ENCODE measurements at regions not wholly inside any gene's neighbourhood (a gene's known extent, or its start where the extent isn't known, plus 50 kb on each side); places are given as distances from the start of the nearest gene placed in this dataset.

DNA sequence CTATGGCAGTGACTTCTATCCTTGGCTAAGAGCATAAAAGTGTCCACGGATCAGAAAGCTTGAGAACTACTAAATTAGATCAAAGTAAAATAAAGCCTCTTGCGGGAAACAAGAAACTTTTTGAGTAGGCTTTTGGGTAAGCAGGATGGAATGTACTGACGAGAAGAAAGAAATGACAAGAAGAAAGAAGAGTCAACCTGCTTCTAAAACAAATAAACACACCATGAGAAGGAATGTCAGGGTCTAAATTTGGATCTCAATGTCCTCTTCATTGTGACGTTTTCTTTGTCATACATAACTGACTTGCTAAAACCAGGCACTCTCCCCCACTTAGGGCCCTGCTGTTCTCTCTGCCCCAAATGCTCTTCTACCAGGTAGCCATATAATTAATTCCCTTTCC, 290.1 kb upstream of the PTGER4 start:
- no peak for DNase-seq

DNA sequence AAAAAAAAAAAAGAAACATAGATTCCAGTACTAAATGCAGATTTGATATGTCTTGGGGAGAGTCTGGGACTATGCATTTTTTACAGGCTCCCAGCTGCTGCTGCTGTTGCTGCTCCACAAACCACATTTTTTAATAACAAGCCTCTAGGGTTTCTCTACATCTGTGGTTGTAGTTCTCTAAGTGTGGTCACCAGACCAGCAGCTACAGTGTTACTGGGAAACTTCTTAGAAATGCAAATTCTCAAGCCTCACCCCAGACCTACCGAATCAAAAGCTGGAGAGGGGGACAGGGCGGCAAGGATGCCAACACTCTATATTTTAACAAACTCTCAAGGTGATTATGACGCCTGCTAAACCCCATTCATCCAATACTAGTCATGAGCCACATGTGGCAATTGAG, 293.4 kb upstream of the PTGER4 start:
- DNase-seq: no peak

DNA sequence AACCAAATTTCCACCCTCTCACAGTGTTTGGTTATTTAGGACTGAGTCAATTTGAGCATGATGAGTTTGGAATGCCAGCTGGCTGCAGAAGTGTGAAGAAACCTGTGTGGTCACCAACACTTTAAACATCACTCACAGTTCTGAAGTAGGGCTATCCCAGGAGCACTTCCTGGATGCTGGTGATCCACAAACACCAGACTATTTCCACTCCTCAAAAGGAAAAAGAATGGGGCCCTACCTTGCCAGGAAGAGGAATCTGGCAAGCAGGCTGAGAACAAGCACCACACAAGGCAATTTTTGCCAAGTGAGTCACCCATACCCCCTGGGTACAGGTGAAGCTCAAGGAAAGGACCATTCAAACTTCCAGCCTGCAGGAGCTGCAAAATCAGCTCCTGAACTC, 294.2 kb upstream of the PTGER4 start:
- peak in 1 of 51 donors; percentile 10 for DNase-seq

DNA sequence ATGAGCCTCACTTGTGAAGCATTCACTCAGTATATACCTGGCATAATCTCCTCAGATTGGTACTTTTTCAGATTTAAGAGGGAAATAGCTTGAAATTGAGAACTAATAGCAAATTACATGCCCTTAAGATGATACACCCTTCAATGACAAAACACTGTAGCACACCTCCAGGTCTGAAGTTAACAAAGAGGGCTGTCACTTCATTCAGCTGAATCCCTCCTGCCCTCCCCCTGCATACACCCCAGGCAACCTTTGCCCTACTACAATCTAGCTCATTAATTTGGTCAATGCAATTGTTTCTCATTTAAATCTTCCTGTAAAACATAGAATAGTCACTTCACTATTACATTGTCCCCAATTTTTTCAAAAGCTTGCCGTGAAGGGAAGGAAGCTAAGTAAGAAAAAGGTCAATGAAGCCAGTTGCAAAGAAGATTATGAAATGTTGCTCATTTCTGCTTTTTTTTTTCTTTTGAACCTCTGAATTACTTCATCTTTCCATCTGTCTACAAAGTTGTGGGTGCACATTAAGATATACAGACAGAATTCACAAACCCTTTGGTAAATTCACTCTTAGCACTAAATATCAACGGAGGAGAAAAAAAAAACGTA, 294.8 kb upstream of the PTGER4 start:
- DNase-seq: no peak

DNA sequence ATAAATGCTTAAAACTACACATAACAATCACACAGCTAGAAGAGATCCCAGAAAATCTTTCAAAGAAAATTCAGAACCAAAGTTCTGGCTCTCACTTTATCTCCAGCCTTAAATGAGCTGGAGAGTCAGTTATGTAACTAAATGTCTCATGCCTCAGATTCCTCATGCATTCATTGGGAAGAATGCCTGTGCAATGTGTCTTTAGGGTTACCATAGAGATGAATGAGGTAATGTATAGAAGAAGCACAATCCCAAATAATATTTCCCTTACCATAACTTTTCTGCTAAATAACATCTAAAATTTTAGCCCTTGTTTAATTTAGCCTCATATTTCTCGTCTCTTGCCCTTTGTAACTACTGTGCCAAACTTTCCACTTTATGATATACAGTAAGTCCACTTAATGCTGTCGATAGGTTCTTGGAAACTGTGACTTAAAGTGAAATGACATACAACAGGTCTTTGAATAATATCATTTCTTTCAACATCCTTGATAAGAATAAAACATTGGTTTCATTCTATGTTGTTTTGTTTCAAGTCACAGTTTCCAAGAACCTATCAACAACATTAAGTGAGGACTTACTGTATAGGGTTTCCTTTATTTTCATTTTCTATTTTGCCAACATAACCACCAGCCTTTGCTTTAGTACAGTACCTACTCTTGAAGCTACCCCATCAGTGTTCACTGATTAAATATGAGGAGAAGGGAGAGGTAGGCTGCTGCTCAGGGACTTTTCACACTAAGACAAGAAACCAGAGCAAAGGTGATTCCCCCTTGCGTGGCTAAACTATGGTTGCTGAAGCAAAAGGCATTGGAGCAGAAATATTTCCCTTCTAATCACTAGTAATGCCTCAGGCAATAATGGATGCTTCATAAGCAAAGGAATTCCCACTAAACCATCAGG, 295.7 kb upstream of the PTGER4 start:
- DNase-seq: no peak

DNA sequence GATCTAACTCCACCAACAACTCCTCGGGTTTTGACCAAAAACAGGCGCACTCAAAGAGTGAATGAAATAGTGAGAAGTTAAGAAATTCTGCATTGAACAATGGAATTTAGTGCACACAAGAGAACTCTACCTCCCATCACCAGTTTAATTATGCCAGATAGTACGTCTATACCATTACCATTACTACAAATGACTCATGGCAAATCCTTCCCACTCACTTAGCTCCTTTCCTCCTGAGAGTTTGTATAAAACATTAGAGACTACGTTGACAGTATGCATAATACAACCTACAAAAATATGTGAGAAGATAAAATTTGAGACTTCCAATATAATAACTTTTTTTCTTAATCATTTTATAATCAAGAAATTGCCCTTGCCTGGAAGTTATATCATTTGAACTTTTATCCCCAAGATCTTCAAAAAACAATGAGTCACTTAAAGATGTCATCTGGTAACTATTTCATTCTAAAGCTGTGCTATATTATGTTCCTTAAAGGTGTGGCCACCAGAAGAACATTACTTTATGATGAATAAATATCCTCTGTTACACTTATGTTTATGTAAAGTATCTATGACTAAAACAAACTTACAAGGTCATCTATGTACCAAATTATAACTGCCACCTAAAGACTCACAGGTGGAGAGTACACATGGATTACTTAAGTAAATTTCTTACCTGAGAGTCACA, 297.9 kb upstream of the PTGER4 start:
- no peak for DNase-seq

DNA sequence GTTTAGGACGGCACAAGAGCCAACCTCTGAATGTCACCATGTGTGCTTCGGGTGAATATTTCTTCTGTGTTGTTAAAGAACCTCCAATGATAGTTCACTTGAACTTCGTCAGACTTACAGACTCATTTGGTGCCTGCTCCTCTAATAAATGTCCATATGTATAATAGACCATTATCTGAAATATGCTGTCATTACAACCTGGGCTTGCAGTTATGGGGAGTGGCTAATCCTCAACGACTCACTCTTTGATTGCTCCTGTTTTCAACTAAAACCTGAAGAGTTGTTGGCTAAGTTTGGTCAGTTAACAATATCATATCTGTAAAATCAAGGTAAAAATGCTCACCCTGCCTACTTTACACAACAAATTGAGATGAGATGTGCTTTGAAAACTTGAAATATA, 298.7 kb upstream of the PTGER4 start:
- DNase-seq: no peak

DNA sequence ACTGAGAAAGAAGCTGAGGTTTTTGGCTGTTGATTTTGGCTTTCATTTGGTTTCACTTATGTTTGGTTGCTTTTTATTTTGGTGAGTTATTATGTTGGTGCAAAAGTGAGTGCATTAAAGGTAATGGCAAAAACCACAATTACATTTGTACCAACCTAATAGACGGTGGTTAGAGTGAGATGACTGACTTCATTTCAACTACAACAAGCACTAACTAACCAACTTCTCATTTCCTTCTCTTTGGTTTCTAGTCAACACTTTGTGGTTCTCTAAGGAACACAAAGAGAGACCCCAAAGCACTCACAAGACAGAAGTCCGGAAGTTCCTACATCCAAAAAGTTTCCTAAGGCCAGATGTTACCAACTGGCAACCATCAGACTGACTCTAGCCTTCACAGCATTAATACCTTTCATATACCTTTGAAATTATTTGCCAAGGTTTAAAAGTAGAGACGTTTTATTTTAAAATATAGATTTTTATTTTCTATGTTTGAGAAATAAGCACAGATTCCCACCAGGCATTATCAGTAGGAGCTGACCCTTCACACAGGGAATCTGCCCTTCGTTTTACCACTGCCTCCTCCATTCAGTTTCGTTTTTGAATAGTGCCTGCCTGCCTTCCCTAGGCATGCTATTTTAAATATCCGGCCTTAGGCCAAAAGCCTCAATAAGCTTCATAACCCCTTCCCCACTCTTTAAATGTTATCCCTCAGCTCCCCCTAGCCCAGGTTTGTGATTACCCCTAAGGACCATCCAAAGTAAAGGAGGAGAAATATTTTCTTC, 301.1 kb upstream of the PTGER4 start:
- no peak for DNase-seq

DNA sequence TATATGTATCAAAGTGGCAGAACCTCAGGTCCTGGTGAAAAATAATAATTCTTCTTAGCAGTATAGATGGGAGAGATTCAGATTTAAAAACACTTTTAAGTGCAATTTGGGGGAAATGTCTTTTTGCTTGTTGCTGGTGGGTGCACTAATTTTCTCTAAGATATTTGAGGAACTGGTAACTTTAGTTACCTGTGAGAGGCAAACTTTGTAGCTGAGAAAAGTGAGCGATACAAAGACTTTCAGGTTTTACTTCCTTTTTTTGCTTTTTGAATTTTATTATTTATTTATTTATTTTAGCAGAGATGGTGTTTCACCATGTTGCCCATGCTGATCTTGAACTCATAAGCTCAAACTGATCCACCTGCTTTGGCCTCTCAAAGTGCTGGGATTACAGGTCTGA, 303.1 kb upstream of the PTGER4 start:
- DNase-seq: no peak

DNA sequence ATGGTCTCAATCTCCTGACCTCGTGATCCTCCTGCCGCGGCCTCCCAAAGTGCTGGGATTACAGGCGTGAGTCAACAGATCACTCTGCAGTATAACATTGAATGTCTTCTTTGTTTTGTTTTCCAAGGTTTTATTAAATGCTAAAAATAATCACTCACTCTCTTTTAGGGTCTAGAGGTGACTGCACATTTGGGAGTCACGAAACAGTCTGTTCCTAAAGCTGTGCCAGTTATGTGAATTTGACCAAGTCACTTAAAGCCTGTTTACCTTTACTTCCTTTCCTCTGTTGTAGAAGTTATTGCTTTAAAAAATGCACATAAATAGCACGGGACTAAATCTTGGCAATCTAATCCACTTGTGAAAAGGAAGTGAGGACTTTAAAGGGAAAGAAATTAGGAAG, 304.9 kb upstream of the PTGER4 start:
- no peak for DNase-seq

DNA sequence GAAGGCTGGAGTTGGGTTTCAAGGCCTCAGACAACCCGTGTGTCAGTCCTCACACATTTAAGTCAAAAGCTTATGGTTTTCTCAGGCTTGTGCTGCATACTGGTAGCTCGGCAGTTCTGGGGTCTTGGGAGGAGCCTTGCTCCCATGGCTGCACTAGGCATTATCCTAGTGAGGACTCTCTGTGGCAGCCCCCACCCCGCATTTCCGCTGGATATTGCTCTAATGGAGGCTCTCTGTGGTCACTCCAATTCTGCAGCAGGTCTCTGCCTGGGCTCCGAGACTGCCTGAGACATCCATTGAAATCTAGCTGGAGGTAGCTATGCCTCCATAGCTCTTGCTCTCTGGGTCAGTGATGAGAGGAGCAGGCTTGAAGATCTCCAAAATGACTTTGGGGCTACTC, 311.5 kb upstream of the PTGER4 start:
- no peak for DNase-seq

DNA sequence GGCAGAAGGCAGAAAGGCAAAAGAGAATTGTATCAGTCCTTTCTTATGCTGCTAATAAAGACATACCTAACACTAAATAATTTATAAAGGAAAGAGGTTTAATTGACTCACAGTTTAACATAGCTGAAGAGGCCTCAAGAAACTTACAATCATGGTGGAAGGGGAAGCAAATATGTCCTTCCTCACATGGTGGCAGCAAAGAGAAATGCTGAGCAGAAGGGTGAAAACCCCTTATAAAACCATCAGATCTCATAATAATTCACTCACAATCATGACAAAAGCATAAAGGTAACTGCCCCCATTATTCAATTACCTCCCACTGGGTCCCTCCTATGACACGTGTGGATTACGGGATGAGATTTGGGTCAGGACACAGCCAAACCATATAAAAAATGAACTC, 312.5 kb upstream of the PTGER4 start:
- DNase-seq: no peak

DNA sequence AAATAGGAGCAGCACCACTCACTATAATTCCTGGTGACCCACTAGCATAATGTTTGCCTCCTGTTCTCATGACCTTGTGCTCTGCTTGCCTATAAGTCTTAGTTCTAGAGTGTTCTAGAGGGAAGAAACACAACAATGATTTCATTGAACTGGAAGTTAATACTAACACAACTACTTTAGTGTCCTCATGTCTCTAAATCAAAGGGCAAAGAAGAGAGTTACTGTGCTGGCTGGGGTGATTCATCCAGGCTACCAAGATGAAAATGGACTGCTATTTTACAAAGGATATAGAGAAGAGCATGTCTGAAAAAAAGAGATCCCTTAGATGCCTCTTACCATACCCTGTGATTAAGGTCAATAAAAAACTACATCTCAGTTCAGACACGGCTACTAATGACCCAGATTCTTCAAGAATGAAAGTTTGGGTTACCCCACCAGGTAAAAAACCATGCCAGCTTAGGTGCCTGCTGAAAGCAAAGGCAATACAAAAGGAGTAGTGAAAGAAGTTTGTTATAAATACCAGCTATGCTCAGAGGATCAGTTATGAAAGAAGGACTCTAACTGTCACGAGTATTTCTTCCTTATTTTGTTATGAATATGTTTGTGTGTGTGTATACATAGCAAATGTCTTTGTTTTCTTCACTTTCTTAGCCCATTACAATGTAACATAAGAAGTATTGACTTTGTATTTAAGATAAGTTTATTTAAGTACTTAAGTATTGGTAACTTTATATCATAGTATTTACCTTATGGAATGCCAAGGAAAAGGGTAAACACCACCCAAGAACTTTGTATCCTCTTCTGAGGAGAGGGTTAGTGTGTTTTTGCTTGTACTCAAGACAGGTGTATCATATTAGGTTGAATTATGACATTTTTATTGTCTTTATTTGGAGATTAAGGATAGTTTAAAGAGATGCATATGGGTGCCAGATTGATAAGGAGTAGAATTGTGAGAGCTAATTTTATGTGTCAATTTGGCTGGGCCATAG, 314.1 kb upstream of the PTGER4 start:
- no peak for DNase-seq

DNA sequence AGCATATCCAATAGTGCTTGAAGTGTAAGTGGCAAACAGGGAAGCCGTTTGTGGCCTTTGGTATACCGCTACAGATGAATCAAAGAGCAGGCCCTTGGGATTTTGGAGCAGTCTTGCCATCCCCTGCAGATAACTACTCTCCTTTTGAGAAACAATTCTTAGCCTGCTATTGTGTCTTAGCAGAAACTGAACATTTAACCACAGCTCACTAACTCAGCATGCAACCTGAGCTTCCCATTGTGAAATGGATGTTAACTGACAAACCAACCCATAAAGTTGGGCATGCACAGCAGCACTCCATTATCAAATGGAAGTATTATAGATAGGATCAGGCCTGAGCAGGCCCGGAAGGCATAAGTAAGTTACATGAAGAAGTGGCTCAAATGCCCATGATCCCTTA, 315.3 kb upstream of the PTGER4 start:
- no peak for DNase-seq

DNA sequence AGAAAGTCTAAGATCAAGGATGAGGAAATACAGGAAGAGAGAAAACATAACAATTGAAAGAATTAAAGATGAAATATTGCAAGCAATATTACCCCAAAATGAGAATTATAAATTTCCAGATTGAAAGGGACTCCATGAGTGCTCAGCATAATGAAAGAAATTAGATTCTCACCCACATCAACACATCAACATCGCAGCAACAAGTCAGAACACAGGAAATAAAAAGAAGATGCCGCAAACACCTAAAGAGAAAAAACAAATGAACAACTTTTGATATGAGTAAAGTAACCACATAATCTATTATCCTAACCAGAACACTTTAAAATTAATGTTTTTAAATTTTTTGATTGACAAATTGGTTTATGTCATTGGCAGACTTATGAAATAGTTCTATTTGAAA, 318.3 kb upstream of the PTGER4 start:
- DNase-seq: no peak

DNA sequence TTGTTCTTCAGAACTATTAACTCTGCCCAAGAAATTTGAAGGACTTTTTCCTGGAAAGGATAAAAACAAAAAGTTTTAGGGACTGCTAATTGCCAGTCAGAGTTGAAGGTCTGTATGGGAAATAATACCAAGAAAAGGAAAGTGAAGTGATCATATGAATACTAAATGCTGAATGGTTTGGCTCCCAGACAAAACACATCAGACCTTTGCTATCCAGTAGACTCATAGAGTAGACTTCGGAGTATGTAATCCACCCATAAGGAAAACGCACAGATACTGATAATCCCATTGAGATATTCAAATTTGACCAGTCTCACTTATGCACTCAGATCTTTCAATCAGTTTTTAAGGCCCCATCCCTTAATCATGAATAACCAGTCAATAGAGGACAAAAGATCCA, 319.0 kb upstream of the PTGER4 start:
- DNase-seq: no peak

DNA sequence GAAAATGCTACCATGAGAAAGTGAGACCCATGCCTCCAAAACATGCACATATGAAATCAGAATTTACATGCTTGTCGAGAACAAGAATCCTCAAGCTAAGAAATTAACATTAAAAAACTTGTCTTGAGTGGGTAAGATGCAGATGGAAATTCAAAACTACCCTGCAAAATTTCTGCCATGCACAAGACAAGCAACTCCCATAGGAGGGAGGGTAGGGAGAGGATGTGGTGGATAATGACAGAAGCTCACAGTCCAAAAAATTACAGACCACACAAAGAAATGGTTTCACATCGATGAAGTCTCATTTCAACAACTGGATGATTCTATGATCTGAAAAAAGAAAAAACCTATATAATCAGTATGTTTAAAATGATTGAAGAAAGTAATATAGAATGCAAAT, 319.9 kb upstream of the PTGER4 start:
- DNase-seq: no peak

DNA sequence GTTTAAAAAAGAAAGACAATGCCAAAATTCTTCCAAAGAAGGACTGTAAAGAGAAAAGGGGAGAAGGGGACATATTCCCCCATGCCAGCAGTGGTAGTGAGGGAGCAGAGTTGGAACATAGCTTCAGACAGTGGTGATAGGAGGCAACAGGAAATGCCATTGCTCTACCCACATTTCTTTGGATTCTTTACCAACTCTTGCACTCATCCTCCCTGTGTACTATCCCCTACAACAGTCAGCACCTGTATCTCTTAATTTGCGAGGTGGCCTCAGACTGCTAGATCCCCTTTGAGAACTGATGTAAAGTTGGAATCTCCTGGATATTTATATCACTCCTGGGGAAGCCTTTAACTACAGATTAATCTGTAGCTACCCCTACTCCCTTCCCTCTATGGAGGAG, 320.6 kb upstream of the PTGER4 start:
- DNase-seq: no peak

DNA sequence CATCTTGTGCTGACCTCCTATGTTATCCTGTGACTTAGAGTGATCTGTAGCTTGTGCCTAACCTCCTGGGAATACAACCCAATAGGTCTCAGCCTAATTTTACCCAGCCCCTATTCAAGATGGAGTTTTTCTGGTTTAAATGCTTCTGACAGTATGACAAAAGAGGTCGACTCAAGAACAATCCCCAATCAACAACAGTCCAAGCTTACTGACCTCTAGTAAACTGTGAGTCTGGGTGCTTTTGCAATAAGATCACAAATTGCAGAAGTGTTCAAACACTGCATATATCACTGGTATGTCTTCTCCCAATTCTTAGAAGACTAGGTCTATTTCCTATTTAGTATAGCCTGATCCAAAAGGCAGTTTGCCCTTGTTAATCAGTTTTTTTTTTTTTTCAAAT, 323.5 kb upstream of the PTGER4 start:
- no peak for DNase-seq

DNA sequence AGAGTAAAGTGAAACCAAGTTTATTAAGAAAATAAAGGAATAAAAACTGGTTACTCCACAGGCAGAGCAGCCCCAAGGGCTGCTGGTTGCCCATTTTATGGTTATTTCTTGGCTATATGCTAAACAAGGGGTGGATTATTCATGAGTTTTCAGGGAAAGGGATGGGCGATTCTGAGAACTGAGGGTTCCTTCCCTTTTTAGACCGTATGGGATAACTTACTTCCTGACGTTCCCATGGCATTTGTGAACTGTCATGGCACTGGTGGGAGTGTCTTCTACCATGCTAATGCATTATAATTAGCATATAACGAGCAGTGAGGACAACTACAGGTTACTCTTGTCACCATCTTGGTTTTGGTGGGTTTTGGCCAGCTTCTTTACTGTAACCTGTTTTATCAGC, 323.9 kb upstream of the PTGER4 start:
- DNase-seq: no peak

DNA sequence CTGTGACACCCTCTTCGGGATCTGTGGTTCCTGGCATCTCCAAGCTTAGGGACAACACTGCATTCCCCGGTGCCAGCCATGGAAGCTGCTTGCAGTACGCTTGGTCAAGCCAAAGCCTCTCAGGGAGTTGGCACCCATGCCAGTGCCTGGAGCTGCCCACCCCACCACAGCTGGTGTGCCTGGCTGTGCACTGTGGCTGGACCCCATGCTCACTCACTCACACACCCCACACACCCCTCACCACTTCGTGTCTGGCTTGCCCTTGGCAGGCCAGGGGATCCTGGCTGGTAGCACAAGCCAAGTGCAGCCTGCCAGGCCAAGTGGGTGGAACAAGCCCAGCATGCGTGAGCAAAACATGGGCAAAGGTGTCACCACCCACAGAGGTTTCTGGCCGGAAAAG, 324.5 kb upstream of the PTGER4 start:
- DNase-seq: no peak

Measured in hypothalamus (tissue), 51 donors.